Stimulated activated naive CD8-positive, alpha-beta T cell treated with anti-CD3 and anti-CD28 coated beads, Interleukin-15, Interleukin-2, amounts not matched to agents 100 ng/mL and 50 ng/mL, for 24 hours (primary cell): ENCODE measurements at regions not wholly inside any gene's neighbourhood (a gene's known extent, or its start where the extent isn't known, plus 50 kb on each side); places are given as distances from the start of the nearest gene placed in this dataset.

Source experiments
- H3K27ac Mint-ChIP-seq: one replicate; pipeline ENCODE4 v1.8.0; 2021; ENCODE audit warnings: mild to moderate bottlenecking, mixed read lengths
- H3K27me3 Mint-ChIP-seq: one replicate; pipeline ENCODE4 v1.8.0; 2021; ENCODE audit warnings: mixed read lengths
- H3K36me3 Mint-ChIP-seq: one replicate; pipeline ENCODE4 v1.8.0; 2021; ENCODE audit warnings: low read depth, mixed read lengths
- H3K4me1 Mint-ChIP-seq: one replicate; pipeline ENCODE4 v1.8.0; 2021; ENCODE audit warnings: low read depth, mixed read lengths
- H3K4me3 Mint-ChIP-seq: one replicate; pipeline ENCODE4 v1.8.0; 2021; ENCODE audit warnings: mild to moderate bottlenecking, mixed read lengths
- H3K9me3 Mint-ChIP-seq: one replicate; pipeline ENCODE4 v1.8.0; 2021; ENCODE audit warnings: mixed read lengths

DNA sequence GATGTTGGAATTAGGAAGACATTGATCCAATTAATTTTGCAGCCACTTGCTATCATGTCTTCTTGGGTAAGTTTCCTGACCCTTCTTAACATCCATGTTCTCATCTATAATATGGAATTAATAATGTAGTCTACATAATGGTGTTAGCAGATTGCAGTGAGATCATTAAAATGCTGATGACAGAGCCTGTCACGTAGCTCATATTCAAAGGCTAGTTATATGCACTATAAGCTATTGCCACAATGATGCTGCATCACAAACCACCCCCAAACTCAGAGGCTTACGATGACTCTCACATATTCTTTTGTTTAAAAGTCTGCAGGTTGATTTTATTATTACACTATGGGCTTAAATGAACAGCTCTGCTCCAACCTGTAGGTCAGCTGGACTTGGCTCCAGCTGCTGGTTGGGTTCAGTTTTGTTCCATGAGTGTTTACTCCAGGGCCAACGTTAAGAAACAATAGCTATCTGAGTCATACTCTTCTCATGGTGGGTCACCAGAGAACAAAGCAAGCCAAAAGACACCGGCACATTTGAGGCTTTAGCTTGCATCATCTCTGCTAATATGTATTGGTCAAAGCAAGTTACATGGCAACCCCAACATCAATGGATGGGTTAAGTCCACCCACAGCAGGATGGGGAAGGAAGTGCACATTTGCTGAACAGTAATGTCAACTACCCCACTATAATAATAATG, 250.0 kb upstream of the SLCO3A1 start:
- Mint-ChIP-seq H3K4me3 (no peak overlapping the region), H3K36me3 (no peaks in the 10 kb centered on the region), H3K9me3 (no peaks in the 10 kb centered on the region), H3K27ac (no peak overlapping the region), H3K27me3 (peaks cover 2% of the 10 kb centered on the region), H3K4me1 (no peaks in the 10 kb centered on the region)

- Mint-ChIP-seq H3K27ac (no peak overlapping the region), H3K9me3 (no peaks in the 10 kb centered on the region), H3K36me3 (no peaks in the 10 kb centered on the region), H3K4me3 (no peak overlapping the region), H3K27me3 (no peaks in the 10 kb centered on the region), H3K4me1 (no peaks in the 10 kb centered on the region)
Observed at GRCh38 chr15:91604122-91604521, 249.4 kb upstream of the SLCO3A1 start.

GRCh38 chr15:91605576-91605975, 247.9 kb upstream of the SLCO3A1 start:
- no peak overlapping the region for H3K27ac Mint-ChIP-seq
- no peaks in the 10 kb centered on the region for H3K36me3 Mint-ChIP-seq
- H3K4me3 Mint-ChIP-seq: no peak overlapping the region
- H3K9me3 Mint-ChIP-seq: no peaks in the 10 kb centered on the region
- H3K27me3 Mint-ChIP-seq: no peaks in the 10 kb centered on the region
- H3K4me1 Mint-ChIP-seq: no peaks in the 10 kb centered on the region

DNA sequence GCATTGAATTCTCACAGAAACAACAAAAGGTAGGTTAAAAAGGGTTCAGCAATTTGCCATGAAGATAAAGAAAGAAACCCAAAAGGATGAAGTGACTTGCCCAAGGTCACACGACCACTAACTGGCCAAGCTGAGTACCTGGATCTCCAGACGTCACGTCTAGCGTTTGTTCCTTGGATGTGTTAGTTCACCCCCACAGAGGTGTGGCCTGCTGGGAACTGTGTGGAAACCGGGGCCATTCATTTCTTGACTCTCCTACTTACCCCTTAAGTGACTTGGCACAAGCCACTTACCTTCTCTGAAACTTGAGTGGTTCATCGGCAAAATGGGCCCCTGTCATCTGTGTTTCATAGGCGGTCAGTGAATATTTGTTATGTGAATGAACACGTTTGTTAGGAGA, 244.3 kb upstream of the SLCO3A1 start:
- H3K4me3 Mint-ChIP-seq: no peak overlapping the region
- no peaks in the 10 kb centered on the region for H3K27me3 Mint-ChIP-seq
- H3K9me3 Mint-ChIP-seq: no peaks in the 10 kb centered on the region
- H3K36me3 Mint-ChIP-seq: no peaks in the 10 kb centered on the region
- H3K4me1 Mint-ChIP-seq: no peaks in the 10 kb centered on the region
- no peak overlapping the region for H3K27ac Mint-ChIP-seq

GRCh38 chr15:91609966-91610365, 243.5 kb upstream of the SLCO3A1 start:
- no peaks in the 10 kb centered on the region for H3K36me3 Mint-ChIP-seq
- H3K27me3 Mint-ChIP-seq: no peaks in the 10 kb centered on the region
- H3K9me3 Mint-ChIP-seq: no peaks in the 10 kb centered on the region

DNA sequence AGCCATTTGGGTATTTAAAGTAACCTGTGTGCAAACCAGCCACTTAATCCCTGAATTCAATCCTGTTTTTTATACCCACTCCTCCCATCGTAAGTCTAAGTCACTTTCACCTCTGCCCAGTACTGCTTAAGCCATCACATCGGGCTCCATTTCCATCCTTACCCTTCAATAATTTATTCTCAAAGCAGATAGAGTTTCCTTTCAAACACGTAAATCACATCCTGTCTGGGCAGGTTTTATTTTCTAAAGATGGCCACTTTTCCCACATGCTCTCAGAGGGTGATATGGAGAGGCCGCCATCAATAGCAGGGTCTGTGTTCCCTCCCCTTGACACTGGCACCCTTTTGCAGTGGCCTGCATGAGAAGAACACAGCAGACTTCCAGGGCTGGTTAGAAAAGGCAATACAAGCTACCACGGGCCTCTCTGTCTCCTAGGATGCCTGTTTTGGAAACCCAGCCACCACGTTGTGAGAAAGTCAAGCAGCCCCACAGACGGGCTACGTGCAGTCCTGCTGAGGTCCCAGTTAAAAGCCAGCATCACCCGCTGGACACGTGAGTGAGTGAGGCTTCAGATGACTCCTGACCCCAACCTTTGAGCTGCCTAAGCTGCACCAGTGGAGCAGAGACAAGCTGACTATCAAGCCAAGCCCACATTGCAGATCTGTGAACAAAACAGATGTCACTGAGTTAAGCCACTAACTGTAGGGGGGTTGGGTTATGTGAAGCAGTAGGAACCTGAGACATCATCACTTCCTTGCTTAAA, 241.8 kb upstream of the SLCO3A1 start:
- no peaks in the 10 kb centered on the region for H3K9me3 Mint-ChIP-seq
- H3K27me3 Mint-ChIP-seq: no peaks in the 10 kb centered on the region
- no peak overlapping the region for H3K27ac Mint-ChIP-seq
- H3K4me3 Mint-ChIP-seq: no peak overlapping the region
- no peaks in the 10 kb centered on the region for H3K4me1 Mint-ChIP-seq
- H3K36me3 Mint-ChIP-seq: no peaks in the 10 kb centered on the region

More at GRCh38 chr15:91609966-91610365, 243.5 kb upstream of the SLCO3A1 start:
- Mint-ChIP-seq H3K27ac (no peak overlapping the region), H3K4me1 (no peaks in the 10 kb centered on the region), H3K4me3 (no peak overlapping the region)

- no peak overlapping the region for H3K27ac Mint-ChIP-seq
- no peaks in the 10 kb centered on the region for H3K4me1 Mint-ChIP-seq
- peaks cover 10% of the 10 kb centered on the region for H3K9me3 Mint-ChIP-seq
Observed at GRCh38 chr15:91620229-91620628, 233.3 kb upstream of the SLCO3A1 start.

DNA sequence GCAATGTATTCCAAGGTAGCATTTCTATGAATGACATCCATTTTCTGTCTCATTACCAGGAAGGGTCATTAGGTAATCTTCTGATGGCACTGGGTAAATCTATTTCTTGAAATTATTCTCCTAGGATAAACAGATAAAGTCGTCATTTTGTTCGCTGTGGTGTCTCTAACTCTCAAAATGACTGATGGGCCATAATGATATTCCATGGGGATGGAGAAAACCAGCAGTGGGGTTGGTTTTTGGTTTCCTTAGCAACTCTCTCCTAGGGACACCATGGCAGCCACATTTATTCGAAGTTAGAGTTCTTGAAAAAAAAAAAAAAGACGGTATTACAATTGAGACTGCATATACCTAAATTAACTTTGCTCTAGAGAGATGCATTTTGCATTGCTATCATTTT, 231.3 kb upstream of the SLCO3A1 start:
- Mint-ChIP-seq H3K27me3 (no peaks in the 10 kb centered on the region), H3K27ac (no peak overlapping the region), H3K4me3 (no peak overlapping the region), H3K36me3 (no peaks in the 10 kb centered on the region), H3K4me1 (no peaks in the 10 kb centered on the region), H3K9me3 (peaks cover 10% of the 10 kb centered on the region)

More at GRCh38 chr15:91620229-91620628, 233.3 kb upstream of the SLCO3A1 start:
- H3K27me3 Mint-ChIP-seq: no peaks in the 10 kb centered on the region
- H3K36me3 Mint-ChIP-seq: no peaks in the 10 kb centered on the region
- H3K4me3 Mint-ChIP-seq: no peak overlapping the region

- Mint-ChIP-seq H3K4me3 (no peak overlapping the region), H3K36me3 (no peaks in the 10 kb centered on the region), H3K27me3 (no peaks in the 10 kb centered on the region), H3K27ac (no peak overlapping the region), H3K9me3 (peaks cover 10% of the 10 kb centered on the region), H3K4me1 (no peaks in the 10 kb centered on the region)
Observed at GRCh38 chr15:91622711-91623342, 230.7 kb upstream of the SLCO3A1 start.

DNA sequence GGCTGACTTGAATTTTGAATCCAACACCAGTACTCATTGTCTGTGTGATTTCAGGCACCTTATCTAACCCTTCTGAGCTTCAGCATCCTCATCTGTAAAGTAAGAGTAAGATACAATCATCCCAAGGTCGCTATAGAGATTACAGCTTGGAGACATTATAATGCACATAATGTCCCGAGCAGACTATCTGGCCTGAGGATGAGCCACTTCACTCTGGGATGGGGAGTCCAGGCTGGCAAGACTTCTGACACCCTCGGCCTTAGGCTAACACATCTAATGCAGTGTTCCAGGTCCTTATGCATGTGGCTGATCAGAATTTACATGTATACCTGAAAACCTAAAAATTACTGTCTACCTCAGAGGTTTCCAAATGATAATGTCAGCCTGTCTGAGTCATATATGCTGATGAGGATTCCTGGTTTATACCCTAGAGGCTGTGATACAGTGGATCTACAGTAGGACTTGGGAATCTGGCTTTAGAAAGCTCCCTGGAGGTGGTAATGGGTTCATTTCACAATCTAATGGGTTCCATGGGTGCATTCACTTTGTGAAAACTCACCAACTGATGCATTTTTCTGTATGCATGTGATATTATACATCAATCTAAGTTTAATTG, 229.0 kb upstream of the SLCO3A1 start:
- Mint-ChIP-seq H3K27me3 (no peaks in the 10 kb centered on the region), H3K27ac (no peak overlapping the region), H3K36me3 (no peaks in the 10 kb centered on the region), H3K4me3 (no peak overlapping the region), H3K9me3 (no peaks in the 10 kb centered on the region), H3K4me1 (no peaks in the 10 kb centered on the region)

DNA sequence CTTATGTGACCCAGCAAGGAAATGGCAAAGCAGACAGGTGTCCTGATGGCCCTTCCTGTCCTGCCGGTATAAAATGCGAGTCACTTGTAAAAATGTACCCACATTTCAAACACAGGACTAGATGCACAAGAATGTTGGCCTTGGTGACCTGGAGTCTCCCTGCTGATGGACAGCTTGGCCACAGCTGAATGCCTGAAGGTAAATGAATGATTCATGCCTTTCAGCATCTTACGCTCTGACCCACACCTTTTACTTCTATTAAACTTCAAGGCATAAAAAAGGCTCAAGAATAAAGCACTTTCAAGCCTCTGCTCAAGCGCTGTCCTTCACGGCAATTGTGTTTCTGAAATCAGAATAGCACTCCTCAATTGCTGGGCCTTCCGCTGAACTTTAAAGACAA, 228.0 kb upstream of the SLCO3A1 start:
- Mint-ChIP-seq H3K27me3 (no peaks in the 10 kb centered on the region), H3K36me3 (no peaks in the 10 kb centered on the region), H3K4me3 (no peak overlapping the region), H3K4me1 (no peaks in the 10 kb centered on the region), H3K27ac (no peak overlapping the region), H3K9me3 (no peaks in the 10 kb centered on the region)

DNA sequence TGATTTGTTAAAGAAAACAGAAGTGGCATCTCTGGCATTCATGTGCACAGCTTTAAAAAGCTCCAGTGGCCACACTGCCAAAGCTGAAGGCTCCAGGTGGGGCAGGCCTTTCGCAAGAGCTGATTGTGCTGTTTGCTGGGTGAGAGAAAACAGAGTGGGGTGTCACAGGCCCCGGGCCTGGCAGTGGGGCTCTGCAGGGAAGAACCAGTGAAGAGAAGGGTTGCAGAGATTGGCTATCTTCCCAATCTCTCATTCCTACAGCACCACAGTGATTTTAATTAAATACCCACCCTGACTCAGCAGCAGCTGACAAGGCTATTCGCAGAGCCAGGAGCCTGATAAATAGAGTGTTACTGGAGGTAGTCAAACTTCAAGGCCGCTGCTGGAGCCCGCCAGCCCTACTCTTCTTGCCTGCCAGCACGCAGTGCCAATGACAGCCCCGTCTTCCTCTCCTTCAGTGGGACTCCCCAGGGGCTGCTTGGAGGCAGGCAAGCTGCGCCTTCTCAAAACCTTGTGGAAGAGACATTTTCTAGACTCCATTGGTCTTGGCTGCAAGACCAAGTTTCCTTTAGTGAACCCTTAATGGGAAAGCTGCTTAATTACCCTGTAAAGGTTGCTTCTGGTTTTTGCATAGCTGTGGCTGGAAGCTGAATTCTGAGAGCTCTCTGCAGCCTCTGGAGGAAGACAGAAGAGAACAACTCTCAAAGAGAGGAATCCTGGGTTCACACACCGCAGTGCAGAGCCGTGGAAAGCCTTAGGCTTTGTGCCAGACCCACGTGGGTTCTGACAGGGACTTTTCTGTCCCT, 225.8 kb upstream of the SLCO3A1 start:
- H3K27ac Mint-ChIP-seq: no peak overlapping the region
- no peaks in the 10 kb centered on the region for H3K4me1 Mint-ChIP-seq
- no peaks in the 10 kb centered on the region for H3K36me3 Mint-ChIP-seq
- no peak overlapping the region for H3K4me3 Mint-ChIP-seq
- H3K27me3 Mint-ChIP-seq: no peaks in the 10 kb centered on the region
- H3K9me3 Mint-ChIP-seq: no peaks in the 10 kb centered on the region

GRCh38 chr15:91630090-91630489, 223.4 kb upstream of the SLCO3A1 start:
- H3K4me3 Mint-ChIP-seq: no peak overlapping the region
- no peaks in the 10 kb centered on the region for H3K27me3 Mint-ChIP-seq
- H3K4me1 Mint-ChIP-seq: no peaks in the 10 kb centered on the region
- H3K9me3 Mint-ChIP-seq: no peaks in the 10 kb centered on the region
- no peaks in the 10 kb centered on the region for H3K36me3 Mint-ChIP-seq
- H3K27ac Mint-ChIP-seq: no peak overlapping the region

DNA sequence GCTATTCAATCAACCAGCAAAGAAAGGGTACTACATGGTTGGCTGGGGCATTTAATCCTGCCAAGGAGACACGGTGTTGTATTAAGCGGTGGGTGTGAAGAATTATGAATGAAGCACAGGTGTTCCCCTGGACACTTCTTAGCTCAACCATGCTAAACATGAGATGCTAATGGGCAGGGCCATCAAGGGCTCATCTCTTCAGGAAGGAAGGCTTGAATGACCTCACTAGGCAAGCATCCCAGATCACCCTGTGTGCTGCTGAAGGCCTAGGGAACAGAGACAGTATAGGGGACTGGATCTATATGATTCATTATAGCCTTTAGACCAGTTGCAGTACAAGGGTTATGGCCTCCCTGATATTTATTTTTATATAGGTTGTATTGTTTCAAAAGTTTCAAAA, 221.3 kb upstream of the SLCO3A1 start:
- H3K27me3 Mint-ChIP-seq: no peaks in the 10 kb centered on the region
- no peaks in the 10 kb centered on the region for H3K4me1 Mint-ChIP-seq
- H3K36me3 Mint-ChIP-seq: no peaks in the 10 kb centered on the region
- H3K9me3 Mint-ChIP-seq: no peaks in the 10 kb centered on the region
- H3K4me3 Mint-ChIP-seq: no peak overlapping the region
- H3K27ac Mint-ChIP-seq: no peak overlapping the region
